Adrenal gland (tissue), 5 donors: ENCODE measurements at regions not wholly inside any gene's neighbourhood (a gene's known extent, or its start where the extent isn't known, plus 50 kb on each side); places are given as distances from the start of the nearest gene placed in this dataset.

ENCODE experiments used
- POLR2A ChIP-seq, 2 donors: fragments of 450-650 bp; IDR thresholded peaks; one replicate each; pipeline ENCODE4 v1.6.1; 2017; ENCODE audit warnings: antibody characterized with exemption in 2 of 2, mild to moderate bottlenecking in 2 of 2, moderate library complexity in 1 of 2
- TF ChIP-seq, protein P1 (sequence below), 6 experiments: fragments of 450-650 bp in 4 of 6; fragments of 200-600 bp in 2 of 6; sonication (generic) in 1 of 6; IDR thresholded peaks; 1 replicate in 5 of 6; 2 replicates in 1 of 6; pipeline versions ENCODE4 v1.5.1 to v1.8.0; 2016 to 2021; ENCODE audit warnings: antibody characterized with exemption in 6 of 6, mild to moderate bottlenecking in 2 of 6, moderate library complexity in 1 of 6
- donor health status: DM: no; HTN: no; CAD: no.

DNA sequence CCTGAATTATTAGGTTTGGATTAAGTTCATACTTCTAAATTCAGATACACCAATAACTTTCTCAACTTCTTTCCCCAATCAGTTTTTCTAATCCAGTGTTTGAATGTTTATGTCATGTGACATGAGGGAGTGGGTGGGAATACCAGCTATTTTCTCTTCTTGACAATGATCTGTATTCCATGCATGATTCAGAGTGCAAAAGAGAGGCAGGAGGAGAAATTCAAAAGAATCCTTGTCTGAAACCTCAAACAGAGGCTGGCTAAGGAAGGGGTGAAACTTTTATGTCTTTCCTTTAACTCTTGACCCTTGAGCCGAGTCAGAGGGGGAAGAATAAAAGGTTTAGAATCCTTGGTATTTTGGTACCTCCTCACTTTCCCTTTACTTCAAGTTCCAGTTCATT lies 544.7 kb downstream of the SPRY1 start:
- TF ChIP-seq, protein P1, sequence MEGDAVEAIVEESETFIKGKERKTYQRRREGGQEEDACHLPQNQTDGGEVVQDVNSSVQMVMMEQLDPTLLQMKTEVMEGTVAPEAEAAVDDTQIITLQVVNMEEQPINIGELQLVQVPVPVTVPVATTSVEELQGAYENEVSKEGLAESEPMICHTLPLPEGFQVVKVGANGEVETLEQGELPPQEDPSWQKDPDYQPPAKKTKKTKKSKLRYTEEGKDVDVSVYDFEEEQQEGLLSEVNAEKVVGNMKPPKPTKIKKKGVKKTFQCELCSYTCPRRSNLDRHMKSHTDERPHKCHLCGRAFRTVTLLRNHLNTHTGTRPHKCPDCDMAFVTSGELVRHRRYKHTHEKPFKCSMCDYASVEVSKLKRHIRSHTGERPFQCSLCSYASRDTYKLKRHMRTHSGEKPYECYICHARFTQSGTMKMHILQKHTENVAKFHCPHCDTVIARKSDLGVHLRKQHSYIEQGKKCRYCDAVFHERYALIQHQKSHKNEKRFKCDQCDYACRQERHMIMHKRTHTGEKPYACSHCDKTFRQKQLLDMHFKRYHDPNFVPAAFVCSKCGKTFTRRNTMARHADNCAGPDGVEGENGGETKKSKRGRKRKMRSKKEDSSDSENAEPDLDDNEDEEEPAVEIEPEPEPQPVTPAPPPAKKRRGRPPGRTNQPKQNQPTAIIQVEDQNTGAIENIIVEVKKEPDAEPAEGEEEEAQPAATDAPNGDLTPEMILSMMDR (IDR thresholded peaks at IDR 0.05): no peak
- TF ChIP-seq POLR2A (IDR thresholded peaks at IDR 0.05): no peak
